ENCODE measurements at regions not wholly inside any gene's neighbourhood (a gene's known extent, or its start where the extent isn't known, plus 50 kb on each side); places are given as distances from the start of the nearest gene placed in this dataset.

GRCh38 chr13:63149375-63149774, 1733.7 kb upstream of the PCDH20 start:
- no peak for DNase-seq
- CTCF ChIA-PET, result no interaction called here
- no peaks in the 10 kb centered on the region for H3K4me1 Mint-ChIP-seq
- no peaks in the 10 kb centered on the region for H3K36me3 Mint-ChIP-seq
- no peaks in the 10 kb centered on the region for H3K27me3 Mint-ChIP-seq
- H3K4me3 Mint-ChIP-seq, result no peak overlapping the region
- H3K9me3 Mint-ChIP-seq, result peaks cover 7% of the 10 kb centered on the region
- H3K27ac Mint-ChIP-seq, result no peak overlapping the region

- no peak for DNase-seq
These were observed 1723.6 kb upstream of the PCDH20 start for GRCh38 chr13:63139277-63139676.

GRCh38 chr13:63129995-63130394, 1714.3 kb upstream of the PCDH20 start:
- H3K27me3 Mint-ChIP-seq, result no peaks in the 10 kb centered on the region
- CTCF ChIA-PET, result no interaction called here

More at GRCh38 chr13:63139277-63139676, 1723.6 kb upstream of the PCDH20 start:
- CTCF ChIA-PET, result no interaction called here
- Mint-ChIP-seq H3K9me3 (peaks cover 2% of the 10 kb centered on the region), H3K4me1 (no peaks in the 10 kb centered on the region), H3K27ac (no peak overlapping the region), H3K36me3 (no peaks in the 10 kb centered on the region), H3K27me3 (no peaks in the 10 kb centered on the region), H3K4me3 (no peak overlapping the region)

GRCh38 chr13:63128716-63129115, 1713.1 kb upstream of the PCDH20 start:
- H3K4me3 Mint-ChIP-seq, result no peak overlapping the region
- no peaks in the 10 kb centered on the region for H3K36me3 Mint-ChIP-seq
- no peaks in the 10 kb centered on the region for H3K4me1 Mint-ChIP-seq
- CTCF ChIA-PET, result no interaction called here
- no peak overlapping the region for H3K27ac Mint-ChIP-seq
- no peak for DNase-seq
- H3K27me3 Mint-ChIP-seq, result no peaks in the 10 kb centered on the region
- no peaks in the 10 kb centered on the region for H3K9me3 Mint-ChIP-seq

More at GRCh38 chr13:63129995-63130394, 1714.3 kb upstream of the PCDH20 start:
- DNase-seq, result no peak
- H3K4me3 Mint-ChIP-seq, result no peak overlapping the region
- H3K36me3 Mint-ChIP-seq, result no peaks in the 10 kb centered on the region
- no peaks in the 10 kb centered on the region for H3K9me3 Mint-ChIP-seq
- no peak overlapping the region for H3K27ac Mint-ChIP-seq
- H3K4me1 Mint-ChIP-seq, result no peaks in the 10 kb centered on the region

- H3K27ac Mint-ChIP-seq, result no peak overlapping the region
These were observed 1709.2 kb upstream of the PCDH20 start for GRCh38 chr13:63124863-63125262.

GRCh38 chr13:63120883-63121282, 1705.2 kb upstream of the PCDH20 start:
- no peaks in the 10 kb centered on the region for H3K4me1 Mint-ChIP-seq

More at GRCh38 chr13:63124863-63125262, 1709.2 kb upstream of the PCDH20 start:
- Mint-ChIP-seq H3K4me3 (no peak overlapping the region), H3K36me3 (no peaks in the 10 kb centered on the region), H3K27me3 (no peaks in the 10 kb centered on the region), H3K9me3 (no peaks in the 10 kb centered on the region), H3K4me1 (no peaks in the 10 kb centered on the region)
- CTCF ChIA-PET, result no interaction called here
- no peak for DNase-seq

GRCh38 chr13:63117710-63118109, 1702.1 kb upstream of the PCDH20 start:
- Mint-ChIP-seq H3K27me3 (no peaks in the 10 kb centered on the region), H3K4me3 (no peak overlapping the region), H3K9me3 (no peaks in the 10 kb centered on the region), H3K36me3 (no peaks in the 10 kb centered on the region), H3K27ac (no peak overlapping the region), H3K4me1 (no peaks in the 10 kb centered on the region)
- DNase-seq, result no peak
- CTCF ChIA-PET, result no interaction called here

More at GRCh38 chr13:63120883-63121282, 1705.2 kb upstream of the PCDH20 start:
- DNase-seq, result no peak
- Mint-ChIP-seq H3K36me3 (no peaks in the 10 kb centered on the region), H3K27ac (no peak overlapping the region), H3K9me3 (no peaks in the 10 kb centered on the region), H3K27me3 (no peaks in the 10 kb centered on the region), H3K4me3 (no peak overlapping the region)
- CTCF ChIA-PET, result interaction anchor here (0.5 kb wide), 1 partner anchor 360 kb away, joined by 3 read pairs; no protein-coding TSS in a partner anchor

GRCh38 chr13:63112799-63113395, 1697.2 kb upstream of the PCDH20 start:
- Mint-ChIP-seq H3K27me3 (no peaks in the 10 kb centered on the region), H3K36me3 (no peaks in the 10 kb centered on the region), H3K27ac (no peak overlapping the region), H3K9me3 (no peaks in the 10 kb centered on the region), H3K4me1 (no peaks in the 10 kb centered on the region), H3K4me3 (no peak overlapping the region)
- DNase-seq, result no peak
- CTCF ChIA-PET, result no interaction called here

- CTCF ChIA-PET, result no interaction called here
- Mint-ChIP-seq H3K27me3 (no peaks in the 10 kb centered on the region), H3K27ac (no peak overlapping the region), H3K9me3 (no peaks in the 10 kb centered on the region), H3K36me3 (no peaks in the 10 kb centered on the region), H3K4me1 (no peaks in the 10 kb centered on the region), H3K4me3 (no peak overlapping the region)
- no peak for DNase-seq
These were observed 1694.8 kb upstream of the PCDH20 start for GRCh38 chr13:63110466-63110865.

- Mint-ChIP-seq H3K27me3 (no peaks in the 10 kb centered on the region), H3K4me1 (no peaks in the 10 kb centered on the region), H3K9me3 (no peaks in the 10 kb centered on the region), H3K36me3 (no peaks in the 10 kb centered on the region), H3K4me3 (no peak overlapping the region), H3K27ac (no peak overlapping the region)
- no peak for DNase-seq
- CTCF ChIA-PET, result no interaction called here
These were observed 1691.7 kb upstream of the PCDH20 start for GRCh38 chr13:63107179-63107943.

- no peaks in the 10 kb centered on the region for H3K4me1 Mint-ChIP-seq
- no peaks in the 10 kb centered on the region for H3K36me3 Mint-ChIP-seq
- H3K27ac Mint-ChIP-seq, result no peak overlapping the region
- CTCF ChIA-PET, result no interaction called here
- no peaks in the 10 kb centered on the region for H3K27me3 Mint-ChIP-seq
- H3K4me3 Mint-ChIP-seq, result no peak overlapping the region
- peaks cover 3% of the 10 kb centered on the region for H3K9me3 Mint-ChIP-seq
- no peak for DNase-seq
These were observed 1679.1 kb upstream of the PCDH20 start for GRCh38 chr13:63094717-63095116.

GRCh38 chr13:63093907-63094469, 1678.3 kb upstream of the PCDH20 start:
- H3K9me3 Mint-ChIP-seq, result peaks cover 2% of the 10 kb centered on the region
- no peaks in the 10 kb centered on the region for H3K4me1 Mint-ChIP-seq
- H3K4me3 Mint-ChIP-seq, result no peak overlapping the region
- no peak overlapping the region for H3K27ac Mint-ChIP-seq
- H3K36me3 Mint-ChIP-seq, result no peaks in the 10 kb centered on the region
- no peak for DNase-seq
- H3K27me3 Mint-ChIP-seq, result no peaks in the 10 kb centered on the region
- CTCF ChIA-PET, result no interaction called here

GRCh38 chr13:63092456-63092855, 1676.8 kb upstream of the PCDH20 start:
- no peak overlapping the region for H3K27ac Mint-ChIP-seq
- no peaks in the 10 kb centered on the region for H3K27me3 Mint-ChIP-seq
- CTCF ChIA-PET, result no interaction called here
- no peak for DNase-seq
- no peaks in the 10 kb centered on the region for H3K4me1 Mint-ChIP-seq
- H3K9me3 Mint-ChIP-seq, result peaks cover 2% of the 10 kb centered on the region
- no peaks in the 10 kb centered on the region for H3K36me3 Mint-ChIP-seq
- no peak overlapping the region for H3K4me3 Mint-ChIP-seq

GRCh38 chr13:63090524-63090923, 1674.9 kb upstream of the PCDH20 start:
- no peaks in the 10 kb centered on the region for H3K4me1 Mint-ChIP-seq
- H3K9me3 Mint-ChIP-seq, result no peaks in the 10 kb centered on the region
- H3K27ac Mint-ChIP-seq, result no peak overlapping the region
- no peaks in the 10 kb centered on the region for H3K27me3 Mint-ChIP-seq
- DNase-seq, result no peak
- H3K36me3 Mint-ChIP-seq, result no peaks in the 10 kb centered on the region
- no peak overlapping the region for H3K4me3 Mint-ChIP-seq
- CTCF ChIA-PET, result no interaction called here

GRCh38 chr13:63088226-63088625, 1672.6 kb upstream of the PCDH20 start:
- no peaks in the 10 kb centered on the region for H3K36me3 Mint-ChIP-seq

More at GRCh38 chr13:63088226-63088625, 1672.6 kb upstream of the PCDH20 start:
- no peak overlapping the region for H3K27ac Mint-ChIP-seq
- H3K27me3 Mint-ChIP-seq, result no peaks in the 10 kb centered on the region
- no peak overlapping the region for H3K4me3 Mint-ChIP-seq
- H3K9me3 Mint-ChIP-seq, result no peaks in the 10 kb centered on the region
- H3K4me1 Mint-ChIP-seq, result no peaks in the 10 kb centered on the region
- CTCF ChIA-PET, result no interaction called here
- no peak for DNase-seq

Measured in activated naive CD4-positive, alpha-beta T cell treated with anti-CD3 and anti-CD28 coated beads, Interleukin-2, amount 10 ng/mL, durations not matched to agents 7 days and 5 days (primary cell).